ENCODE measurements at regions not wholly inside any gene's neighbourhood (a gene's known extent, or its start where the extent isn't known, plus 50 kb on each side); places are given as distances from the start of the nearest gene placed in this dataset.

DNA sequence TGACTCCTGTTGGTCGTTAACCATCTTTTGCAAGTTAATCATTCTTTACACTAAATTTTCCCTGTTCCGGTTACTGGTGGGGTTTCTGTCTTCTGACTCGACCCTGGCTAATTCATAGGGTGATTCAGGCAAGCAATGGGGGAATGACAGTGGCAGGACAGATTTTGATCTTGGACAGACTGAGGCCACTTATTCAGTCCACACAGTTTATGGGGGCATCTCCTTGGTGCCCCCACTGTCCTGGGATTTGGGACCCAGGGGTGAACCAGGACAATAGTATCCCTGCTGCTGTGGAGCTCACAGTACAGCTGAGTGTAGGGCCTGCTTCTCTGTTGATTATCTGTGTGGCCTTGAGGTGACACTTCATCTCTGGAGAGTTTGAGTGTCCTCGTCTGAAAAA lies 540.4 kb downstream of the MATN1 start:
- TF ChIP-seq CTCF (IDR thresholded peaks at IDR 0.05; ENCODE audit: low read depth, low read length, poor library complexity, severe bottlenecking) (no peak), EZH2phosphoT487 (IDR thresholded peaks at IDR 0.05; ENCODE audit: borderline replicate concordance, low read length) (no peak)
